C4-2B (cell line): ENCODE measurements at regions not wholly inside any gene's neighbourhood (a gene's known extent, or its start where the extent isn't known, plus 50 kb on each side); places are given as distances from the start of the nearest gene placed in this dataset.

Experiments
- H3K27ac ChIP-seq: fragments of 450-650 bp; 2 replicates; pipeline ENCODE4 v1.5.1; 2017
- CTCF ChIP-seq: fragments of 450-650 bp; conservative IDR thresholded peaks from 2 replicates; pipeline ENCODE4 v1.5.1; 2017; ENCODE audit warnings: mild to moderate bottlenecking
- ZFX ChIP-seq: fragments of 450-650 bp; IDR thresholded peaks from 2 replicates; pipeline ENCODE4 v1.6.1; 2017

- H3K27ac ChIP-seq, result no peak overlapping the region
- TF ChIP-seq CTCF (no peak), ZFX (no peak)
Measured at GRCh38 chr16:54697677-54698076, 233.0 kb upstream of the IRX5 start.

- TF ChIP-seq ZFX, result no peak
- no peak for TF ChIP-seq CTCF
- no peak overlapping the region for H3K27ac ChIP-seq
Measured at GRCh38 chr16:54696970-54697369, 233.7 kb upstream of the IRX5 start.

- H3K27ac ChIP-seq, result no peak overlapping the region
- no peak for TF ChIP-seq ZFX
- no peak for TF ChIP-seq CTCF
Measured at GRCh38 chr16:54696522-54696921, 234.1 kb upstream of the IRX5 start.

GRCh38 chr16:54694651-54695050 lies 236.0 kb upstream of the IRX5 start:
- no peak overlapping the region for H3K27ac ChIP-seq
- TF ChIP-seq CTCF (no peak), ZFX (no peak)

- H3K27ac ChIP-seq, result no peak overlapping the region
- TF ChIP-seq CTCF, result no peak
- TF ChIP-seq ZFX, result no peak
Measured at GRCh38 chr16:54693864-54694263, 236.8 kb upstream of the IRX5 start.

GRCh38 chr16:54690710-54691109 lies 240.0 kb upstream of the IRX5 start:
- TF ChIP-seq ZFX (no peak), CTCF (no peak)
- H3K27ac ChIP-seq, result no peak overlapping the region

- TF ChIP-seq ZFX (no peak), CTCF (no peak)
- no peak overlapping the region for H3K27ac ChIP-seq
Measured at GRCh38 chr16:54690306-54690705, 240.4 kb upstream of the IRX5 start.
